H1 (cell line): ENCODE measurements at regions not wholly inside any gene's neighbourhood (a gene's known extent, or its start where the extent isn't known, plus 50 kb on each side); places are given as distances from the start of the nearest gene placed in this dataset.

ENCODE experiments used
- CTCF ChIA-PET: fragments of 300-600 bp; sonication (Branson Sonifier 250); formaldehyde crosslinking; loops from one replicate; lab custom pipeline; 2021; ENCODE audit not compliant: partially characterized antibody; lab: Charles Lee
- POLR2A ChIA-PET: fragments of 300-600 bp; sonication (Branson Sonifier 250); formaldehyde crosslinking; loops from one replicate; lab custom pipeline; 2021; ENCODE audit warnings: inconsistent platforms; ENCODE audit not compliant: partially characterized antibody; lab: Charles Lee
- DNase-seq, 2 experiments: peaks; one replicate each; pipeline versions ENCODE4 v3.0.0 to v3.0.0-alpha.2; 2010 to 2022; ENCODE audit warnings: low spot score in 2 of 2, low read depth in 1 of 2, mixed read lengths in 1 of 2
- FAIRE-seq: peaks from 2 replicates; lab custom pipeline; 2011; peaks lifted over from hg19 to GRCh38; lab: Jason Lieb, UNC
- H2AFZ ChIP-seq: 2 replicates; pipeline ENCODE4 v1.8.1; 2012; ENCODE audit warnings: low read length, inconsistent platforms
- H2AK5ac ChIP-seq: 2 replicates; pipeline ENCODE4 v1.6.1; 2013; ENCODE audit warnings: low read depth, low read length
- H2BK120ac ChIP-seq: replicated peaks from 2 replicates; pipeline ENCODE3; 2013; ENCODE audit warnings: low read depth, low read length, inconsistent platforms
- H2BK12ac ChIP-seq: 2 replicates; pipeline ENCODE4 v1.6.1; 2013; ENCODE audit warnings: low read depth, low read length
- H2BK15ac ChIP-seq: 2 replicates; pipeline ENCODE4 v1.6.1; 2013; ENCODE audit warnings: low read length
- H2BK20ac ChIP-seq: 2 replicates; pipeline ENCODE4 v1.6.1; 2013; ENCODE audit warnings: low read length
- H2BK5ac ChIP-seq: 2 replicates; pipeline ENCODE4 v1.6.1; 2013; ENCODE audit warnings: low read depth, low read length
- H3K14ac ChIP-seq: 2 replicates; pipeline ENCODE4 v1.6.1; 2013; ENCODE audit warnings: inconsistent platforms; ENCODE audit not compliant: insufficient read length
- H3K18ac ChIP-seq: 2 replicates; pipeline ENCODE4 v1.6.1; 2013; ENCODE audit warnings: low read length; ENCODE audit errors: extremely low read depth
- H3K23ac ChIP-seq: 2 replicates; pipeline ENCODE4 v1.6.1; 2013; ENCODE audit warnings: inconsistent platforms; ENCODE audit not compliant: insufficient read length
- H3K23me2 ChIP-seq: 2 replicates; pipeline ENCODE4 v1.6.1; 2013; ENCODE audit warnings: low read depth, low read length
- H3K27ac ChIP-seq: 2 replicates; pipeline ENCODE4 v1.6.1; 2011; ENCODE audit warnings: low read depth, low read length, inconsistent platforms
- H3K27me3 ChIP-seq, 4 experiments: replicated peaks in 1 of 4; 1 replicate in 1 of 4; 2 replicates in 3 of 4; pipeline versions ENCODE4 v1.6.1 to v1.8.1; 2011 to 2013; ENCODE audit warnings: low read length in 3 of 4, mild to moderate bottlenecking in 3 of 4, inconsistent platforms in 2 of 4, mixed read lengths in 2 of 4, moderate library complexity in 1 of 4; ENCODE audit not compliant: control insufficient read depth in 3 of 4, insufficient read depth in 3 of 4; ENCODE audit errors: extremely low read depth in 1 of 4
- H3K36me3 ChIP-seq, 4 experiments: 2 replicates each; pipeline versions ENCODE4 v1.6.1 to v1.8.1; 2011 to 2013; ENCODE audit warnings: mild to moderate bottlenecking in 4 of 4, low read length in 3 of 4, moderate library complexity in 2 of 4, control low read depth in 1 of 4, inconsistent platforms in 1 of 4; ENCODE audit not compliant: insufficient read depth in 4 of 4, control insufficient read depth in 2 of 4
- H3K4ac ChIP-seq: replicated peaks from 2 replicates; pipeline ENCODE3; 2013; ENCODE audit warnings: low read length, low read depth, mixed read lengths, inconsistent platforms; ENCODE audit not compliant: insufficient read length
- H3K4me1 ChIP-seq, 4 experiments: replicated peaks in 1 of 4; 1 replicate in 1 of 4; 2 replicates in 3 of 4; pipeline versions ENCODE4 v1.6.1 to v1.8.1; 2011 to 2013; ENCODE audit warnings: low read length in 3 of 4, inconsistent platforms in 2 of 4, mixed read lengths in 1 of 4; ENCODE audit not compliant: insufficient read depth in 4 of 4, control insufficient read depth in 3 of 4
- H3K4me2 ChIP-seq, 2 experiments: 2 replicates each; pipeline versions ENCODE4 v1.6.1 to v1.8.1; 2011 to 2013; ENCODE audit warnings: low read depth in 2 of 2, low read length in 2 of 2, control low read depth in 1 of 2, inconsistent platforms in 1 of 2, mild to moderate bottlenecking in 1 of 2; ENCODE audit not compliant: insufficient read depth in 1 of 2
- H3K4me3 ChIP-seq, 4 experiments: fragments of 200-600, 300-600 bp in 1 of 4; sonication (generic), shearing (Covaris generic), sonication (Bioruptor Twin) in 1 of 4; 2 replicates each; pipeline versions ENCODE4 v1.5.1 to v1.8.1; 2011 to 2016; ENCODE audit warnings: low read length in 4 of 4, low read depth in 3 of 4, control low read depth in 2 of 4, inconsistent platforms in 2 of 4, mild to moderate bottlenecking in 2 of 4, mixed read lengths in 1 of 4, moderate library complexity in 1 of 4; ENCODE audit not compliant: insufficient read depth in 2 of 4; ENCODE audit errors: extremely low read depth in 1 of 4
- H3K56ac ChIP-seq: replicated peaks from 2 replicates; pipeline ENCODE3; 2013; ENCODE audit warnings: low read depth, mild to moderate bottlenecking, mixed read lengths, low read length, inconsistent platforms; ENCODE audit not compliant: insufficient read length
- H3K79me1 ChIP-seq: 2 replicates; pipeline ENCODE4 v1.6.1; 2013; ENCODE audit warnings: low read depth, low read length, control low read depth
- H3K79me2 ChIP-seq, 2 experiments: 2 replicates each; pipeline versions ENCODE4 v1.6.1 to v1.8.1; 2012 to 2013; ENCODE audit warnings: low read length in 2 of 2, mild to moderate bottlenecking in 2 of 2, inconsistent platforms in 1 of 2; ENCODE audit not compliant: insufficient read depth in 2 of 2, control insufficient read depth in 1 of 2
- H3K9ac ChIP-seq, 4 experiments: replicated peaks in 1 of 4; 1 replicate in 1 of 4; 2 replicates in 3 of 4; pipeline versions ENCODE4 v1.6.1 to v1.8.1; 2011 to 2013; ENCODE audit warnings: low read depth in 3 of 4, low read length in 3 of 4, control low read depth in 2 of 4, mild to moderate bottlenecking in 2 of 4, moderate library complexity in 2 of 4, inconsistent platforms in 1 of 4; ENCODE audit errors: extremely low read depth in 1 of 4
- H3K9me3 ChIP-seq, 2 experiments: 2 replicates each; pipeline versions ENCODE4 v1.6.1 to v1.8.1; 2012 to 2013; ENCODE audit warnings: mild to moderate bottlenecking in 2 of 2, moderate library complexity in 2 of 2, control low read depth in 1 of 2, inconsistent platforms in 1 of 2, low read depth in 1 of 2, low read length in 1 of 2, mixed read lengths in 1 of 2; ENCODE audit not compliant: insufficient read depth in 2 of 2
- H4K20me1 ChIP-seq, 2 experiments: replicated peaks in 1 of 2; 2 replicates each; pipeline versions ENCODE3 to v1.8.1; 2011 to 2013; ENCODE audit warnings: inconsistent platforms in 2 of 2, low read length in 2 of 2, mild to moderate bottlenecking in 1 of 2; ENCODE audit not compliant: insufficient read depth in 2 of 2, control insufficient read depth in 1 of 2
- H4K5ac ChIP-seq: 2 replicates; pipeline ENCODE4 v1.6.1; 2013; ENCODE audit warnings: low read length, low read depth, mixed read lengths, inconsistent platforms; ENCODE audit not compliant: insufficient read length
- H4K8ac ChIP-seq: 2 replicates; pipeline ENCODE4 v1.8.0; 2013; ENCODE audit warnings: mild to moderate bottlenecking, moderate library complexity, low read length, inconsistent platforms; ENCODE audit not compliant: insufficient read depth; ENCODE audit errors: extremely low read depth
- H4K91ac ChIP-seq: replicated peaks from 2 replicates; pipeline ENCODE3; 2013; ENCODE audit warnings: low read length, mixed read lengths, inconsistent platforms; ENCODE audit not compliant: insufficient read length
- ASH2L ChIP-seq: fragments of 200-600, 300-600 bp; sonication (generic); IDR thresholded peaks from one replicate; pipeline ENCODE4 v1.7.1; 2017; ENCODE audit warnings: low read length
- BCL11A ChIP-seq, 2 experiments: IDR thresholded peaks; one replicate each; pipeline ENCODE4 v1.6.1; 2011; ENCODE audit warnings: low read depth in 2 of 2, low read length in 2 of 2, mild to moderate bottlenecking in 2 of 2
- BRCA1 ChIP-seq: IDR thresholded peaks from 2 replicates; pipeline ENCODE4 v1.6.1; 2012; ENCODE audit warnings: low read depth, low read length, improper control_type of control experiment
- CEBPB ChIP-seq: IDR thresholded peaks from 2 replicates; pipeline ENCODE4 v1.6.1; 2012; ENCODE audit warnings: low read depth, low read length
- CHD2 ChIP-seq: IDR thresholded peaks from 2 replicates; pipeline ENCODE4 v1.6.1; 2012; ENCODE audit warnings: low read length, improper control_type of control experiment
- CREB1 ChIP-seq: IDR thresholded peaks from 2 replicates; pipeline ENCODE4 v1.6.1; 2012; ENCODE audit warnings: inconsistent platforms
- GTF2F1 ChIP-seq: IDR thresholded peaks from 2 replicates; pipeline ENCODE4 v1.6.1; 2012; ENCODE audit warnings: low read depth, low read length, improper control_type of control experiment, borderline replicate concordance
- KDM1A ChIP-seq: fragments of 200-600, 300-600 bp; sonication (generic); IDR thresholded peaks from 2 replicates; pipeline ENCODE4 v1.7.1; 2016; ENCODE audit warnings: mild to moderate bottlenecking, low read length, borderline replicate concordance
- POLR2AphosphoS5 ChIP-seq: IDR thresholded peaks from 2 replicates; pipeline ENCODE4 v1.6.1; 2011; ENCODE audit warnings: low read depth, low read length
- RBBP5 ChIP-seq: IDR thresholded peaks from 2 replicates; pipeline ENCODE4 v1.7.1; 2012; ENCODE audit warnings: low read depth, mild to moderate bottlenecking, inconsistent platforms, low read length, moderate library complexity, borderline replicate concordance
- RFX5 ChIP-seq: IDR thresholded peaks from 2 replicates; pipeline ENCODE4 v1.6.1; 2011; ENCODE audit warnings: low read depth, low read length, improper control_type of control experiment, borderline replicate concordance
- SAP30 ChIP-seq: fragments of 300-600 bp; sonication (generic); IDR thresholded peaks from 2 replicates; pipeline ENCODE4 v1.7.1; 2012; ENCODE audit warnings: low read length, moderate library complexity, mild to moderate bottlenecking, inconsistent platforms; ENCODE audit not compliant: insufficient read depth, insufficient replicate concordance
- SIX5 ChIP-seq: IDR thresholded peaks from 2 replicates; pipeline ENCODE4 v1.6.1; 2011; ENCODE audit warnings: mild to moderate bottlenecking, low read depth, low read length
- SP1 ChIP-seq: IDR thresholded peaks from 2 replicates; pipeline ENCODE4 v1.6.1; 2011; ENCODE audit warnings: low read depth, low read length
- TBP ChIP-seq: IDR thresholded peaks from 2 replicates; pipeline ENCODE4 v1.6.1; 2011; ENCODE audit warnings: low read depth, low read length, improper control_type of control experiment
- ZNF274 ChIP-seq: IDR thresholded peaks from 2 replicates; pipeline ENCODE4 v1.7.0; 2012; ENCODE audit warnings: low read length, borderline replicate concordance; ENCODE audit errors: extremely low read depth
- WGBS, 2 experiments: shearing (Covaris generic) in 1 of 2; methylation state at CpG; one replicate each; pipeline versions ENCODE4 v1.1.6 to v1.1.7; 2013 to 2015; ENCODE audit warnings: low lambda C conversion rate in 2 of 2, mixed read lengths in 2 of 2, inconsistent platforms in 1 of 2, low coverage in 1 of 2, missing lambda C conversion rate in 1 of 2; ENCODE audit not compliant: insufficient replicate concordance in 2 of 2, insufficient coverage in 1 of 2, insufficient read length in 1 of 2; ENCODE audit errors: extremely low coverage in 1 of 2, missing lambda C conversion rate in 1 of 2; 5-methylcytosine and 5-hydroxymethylcytosine counted together

- no peaks in the 10 kb centered on the region for H3K23me2 ChIP-seq
- no peak overlapping the region for H3K9ac ChIP-seq
- FAIRE-seq (no peak), DNase-seq (no peak)
- H2BK15ac ChIP-seq: no peak overlapping the region
- 86% methylated on average over 4 of the region's 4 CpGs; no CpG with 5 or more reads in 1 of the 2 experiments for WGBS, 2 experiments
- H3K27me3 ChIP-seq: no peaks in the 10 kb centered on the region
- no peak overlapping the region for H3K4me3 ChIP-seq
- no peak overlapping the region for H2BK120ac ChIP-seq
- ChIA-PET POLR2A (no interaction called here), CTCF (no interaction called here)
- no peak overlapping the region for H3K4ac ChIP-seq
- H4K8ac ChIP-seq: no peak overlapping the region
- H2BK5ac ChIP-seq: no peak overlapping the region
- no peak overlapping the region for H3K23ac ChIP-seq
- no peak overlapping the region for H4K91ac ChIP-seq
- no peak overlapping the region for H2AFZ ChIP-seq
- H3K4me2 ChIP-seq: no peak overlapping the region
- TF ChIP-seq BCL11A (IDR thresholded peaks at IDR 0.05; ENCODE audit: low read depth in 2 of 2, low read length in 2 of 2) (no peak), SP1 (no peak), ASH2L (no peak), SAP30 (no peak), KDM1A (no peak), CEBPB (no peak), RFX5 (no peak), TBP (no peak), CREB1 (no peak), SIX5 (no peak), CHD2 (no peak), ZNF274 (no peak), BRCA1 (no peak), GTF2F1 (no peak), RBBP5 (no peak), POLR2AphosphoS5 (no peak)
- H2AK5ac ChIP-seq: no peak overlapping the region
- H3K18ac ChIP-seq: no peak overlapping the region
- no peaks in the 10 kb centered on the region for H3K4me1 ChIP-seq
- H3K9me3 ChIP-seq: no peaks in the 10 kb centered on the region
- no peak overlapping the region for H3K56ac ChIP-seq
- H3K79me2 ChIP-seq: no peaks in the 10 kb centered on the region
- H3K27ac ChIP-seq: no peak overlapping the region
- no peaks in the 10 kb centered on the region for H3K36me3 ChIP-seq
- no peaks in the 10 kb centered on the region for H3K79me1 ChIP-seq
- no peak overlapping the region for H2BK12ac ChIP-seq
- no peaks in the 10 kb centered on the region for H4K20me1 ChIP-seq
- no peak overlapping the region for H4K5ac ChIP-seq
- H2BK20ac ChIP-seq: no peak overlapping the region
- no peak overlapping the region for H3K14ac ChIP-seq
Measured at GRCh38 chr5:4716781-4717180, 423.3 kb upstream of the ADAMTS16 start.
